GM12875 (cell line): ENCODE measurements at regions not wholly inside any gene's neighbourhood (a gene's known extent, or its start where the extent isn't known, plus 50 kb on each side); places are given as distances from the start of the nearest gene placed in this dataset.
"Not testable (repeated sequence)": the region's sequence is repeated elsewhere in the genome, so short reads cannot be mapped to it uniquely, and the experiment has no call there.

Experiments
- H3K4me3 ChIP-seq: one replicate; pipeline ENCODE4 v1.5.1; 2011; ENCODE audit warnings: low read depth, low read length, control low read depth
- CTCF ChIP-seq: IDR thresholded peaks from 2 replicates; pipeline ENCODE4 v1.5.1; 2011; ENCODE audit warnings: low read depth, mild to moderate bottlenecking, control low read depth, inconsistent platforms, low read length, moderate library complexity, borderline replicate concordance; ENCODE audit not compliant: insufficient read depth

DNA sequence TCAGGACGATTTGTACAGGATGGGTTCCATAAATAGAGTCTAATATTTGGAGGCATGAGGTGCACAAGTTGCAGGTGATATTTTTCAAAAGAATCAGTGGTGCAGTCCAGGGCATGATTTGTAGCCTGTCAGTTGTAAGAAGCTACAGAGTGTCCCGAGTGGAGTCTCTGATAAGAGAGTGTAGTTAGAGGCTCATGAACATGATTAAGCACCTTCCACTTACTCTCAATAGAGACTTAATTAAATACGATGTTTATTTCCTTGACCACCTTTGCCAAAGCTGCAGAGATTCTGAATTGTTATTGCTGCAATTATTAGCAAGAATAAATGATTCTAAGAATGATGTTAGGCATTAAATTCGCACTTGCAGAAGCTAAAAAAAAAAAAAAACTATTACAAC is 218.4 kb upstream of the LRTM1 start:
- H3K4me3 ChIP-seq, result no peak overlapping the region
- no peak for TF ChIP-seq CTCF

GRCh38 chr3:55144015-55144673 is 216.3 kb upstream of the LRTM1 start:
- no peak for TF ChIP-seq CTCF
- H3K4me3 ChIP-seq, result no peak overlapping the region

DNA sequence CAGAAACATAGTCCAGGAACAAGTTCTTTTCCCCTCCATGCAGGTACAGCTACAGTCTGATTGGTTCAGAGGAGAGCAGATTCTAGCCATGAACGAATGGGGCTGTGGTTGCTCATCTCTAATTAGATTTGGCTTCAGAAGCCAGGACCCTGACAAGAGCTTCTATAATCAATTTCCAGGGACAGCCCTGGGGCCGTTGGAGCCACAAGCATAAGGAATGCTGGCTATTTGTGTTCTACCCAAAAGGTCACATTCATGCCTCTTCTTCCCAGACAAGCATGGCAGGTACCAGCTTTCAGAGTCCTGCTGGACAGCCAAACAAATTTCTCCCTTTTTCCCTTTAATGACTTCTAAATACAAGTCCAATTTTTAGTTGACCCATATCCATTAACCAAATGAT is 215.5 kb upstream of the LRTM1 start:
- no peak for TF ChIP-seq CTCF
- H3K4me3 ChIP-seq, result no peak overlapping the region

- H3K4me3 ChIP-seq, result not testable (repeated sequence)
Measured at GRCh38 chr3:55136291-55136690, 208.4 kb upstream of the LRTM1 start.

GRCh38 chr3:55128225-55128823 is 200.5 kb upstream of the LRTM1 start:
- no peak for TF ChIP-seq CTCF
- H3K4me3 ChIP-seq, result no peak overlapping the region

DNA sequence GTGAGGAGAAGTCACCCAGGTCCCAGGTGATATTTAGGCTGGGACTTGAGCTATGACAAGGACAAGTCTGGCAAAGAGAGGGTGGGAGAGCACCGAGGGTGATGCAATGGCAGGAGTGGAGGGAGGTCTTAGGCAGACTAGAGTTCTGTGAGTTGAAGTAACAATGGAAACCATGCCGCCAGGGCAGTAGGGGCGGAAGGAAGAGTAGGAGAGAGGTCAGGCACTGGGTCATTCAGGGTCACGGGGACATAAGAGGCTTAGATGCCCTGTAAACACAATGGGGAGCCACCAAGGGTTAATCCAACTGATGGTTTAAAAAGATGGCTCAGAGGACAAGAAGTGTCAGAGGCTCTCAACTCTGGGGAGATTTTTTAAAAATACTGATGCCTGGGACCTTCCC is 199.7 kb upstream of the LRTM1 start:
- H3K4me3 ChIP-seq, result no peak overlapping the region
- no peak for TF ChIP-seq CTCF

DNA sequence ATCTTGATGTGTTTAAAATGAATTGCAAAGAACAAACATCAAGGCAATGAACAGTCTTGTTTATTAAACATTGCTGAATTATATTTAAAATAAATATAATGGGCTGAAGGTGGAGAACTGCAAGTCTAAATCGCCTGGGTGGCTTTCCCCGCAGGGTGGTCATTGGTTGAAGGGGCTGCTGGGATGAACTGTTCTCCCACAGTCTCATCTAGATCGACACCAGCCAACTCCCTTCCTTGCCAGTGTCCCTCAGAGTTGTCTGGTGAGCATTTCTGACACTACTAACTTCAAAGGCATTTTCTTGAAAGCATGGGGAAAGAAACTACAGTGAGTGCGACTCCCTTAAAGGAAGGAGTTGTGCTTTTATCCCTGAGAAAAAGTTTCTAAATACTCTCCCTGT is 196.5 kb upstream of the LRTM1 start:
- no peak for TF ChIP-seq CTCF
- no peak overlapping the region for H3K4me3 ChIP-seq
